HepG2 (cell line): ENCODE measurements at regions not wholly inside any gene's neighbourhood (a gene's known extent, or its start where the extent isn't known, plus 50 kb on each side); places are given as distances from the start of the nearest gene placed in this dataset.

Experiments
- ATAC-seq: fragments of 200-7000 bp; cut with Tn5 transposase; 3 replicates; pipeline ENCODE4 v1.9.1; 2020; ENCODE audit warnings: mild to moderate bottlenecking, moderate library complexity
- BruUV-seq: library from RNA; stranded (reverse); fragments of 400-500 nt; replicated peaks from 2 replicates; lab custom pipeline; 2021; lab: Mats Ljungman, UMichigan
- CTCF ChIA-PET: fragments of 300-600 bp; formaldehyde crosslinking; extraction: SDS; loops from one replicate; lab custom pipeline; 2021; ENCODE audit warnings: low total read pairs, inconsistent platforms, low intra/inter-chr PET ratio; lab: Yijun Ruan, JAX
- POLR2A ChIA-PET: fragments of 350-600 bp; sonication (Branson Sonifier 250); formaldehyde crosslinking; loops from one replicate; lab custom pipeline; 2020; ENCODE audit warnings: antibody characterized with exemption, inconsistent platforms; lab: Yijun Ruan, JAX
- DNase-seq: peaks from one replicate; pipeline ENCODE4 v3.0.0-alpha.2; 2015; ENCODE audit warnings: low spot score
- FAIRE-seq: peaks from 3 replicates; lab custom pipeline; 2011; peaks lifted over from hg19 to GRCh38; lab: Jason Lieb, UNC
- H2AFZ ChIP-seq: one replicate; pipeline ENCODE4 v1.6.1; 2011; ENCODE audit warnings: low read length, inconsistent platforms
- H3K27ac ChIP-seq: fragments of 300-600 bp; 3 replicates; pipeline ENCODE4 v1.8.0; 2011; ENCODE audit warnings: mixed run types, mild to moderate bottlenecking, mixed read lengths, low read length, inconsistent platforms; ENCODE audit not compliant: insufficient read depth; ENCODE audit errors: extremely low read length
- H3K27me3 ChIP-seq, 2 experiments: fragments of 200-600 bp in 1 of 2; 2 replicates in 1 of 2; 3 replicates in 1 of 2; pipeline versions ENCODE4 v1.6.0 to v1.8.0; 2011; ENCODE audit warnings: low read length in 2 of 2, mild to moderate bottlenecking in 2 of 2, moderate library complexity in 2 of 2, inconsistent platforms in 1 of 2; ENCODE audit not compliant: insufficient read depth in 2 of 2, control insufficient read depth in 1 of 2
- H3K36me3 ChIP-seq, 2 experiments: fragments of 200-600 bp in 1 of 2; replicated peaks in 1 of 2; 2 replicates in 1 of 2; 3 replicates in 1 of 2; pipeline versions ENCODE4 v1.5.1 to v1.8.0; 2011; ENCODE audit warnings: low read length in 2 of 2, inconsistent platforms in 1 of 2; ENCODE audit not compliant: insufficient read depth in 2 of 2, control insufficient read depth in 1 of 2
- H3K4me1 ChIP-seq: 2 replicates; pipeline ENCODE4 v1.5.1; 2012; ENCODE audit warnings: low read length, inconsistent platforms; ENCODE audit not compliant: insufficient read depth
- H3K4me2 ChIP-seq: 2 replicates; pipeline ENCODE4 v1.6.0; 2011; ENCODE audit warnings: low read depth, low read length, inconsistent platforms
- H3K4me3 ChIP-seq, 3 experiments: fragments of 200-600 bp in 1 of 3; sonication (generic), shearing (Covaris generic) in 1 of 3; replicated peaks in 1 of 3; 2 replicates each; pipeline ENCODE4 v1.5.1; 2011 to 2016; ENCODE audit warnings: low read length in 3 of 3, inconsistent platforms in 2 of 3, low read depth in 2 of 3, mild to moderate bottlenecking in 2 of 3, control low read depth in 1 of 3, mixed read lengths in 1 of 3; ENCODE audit not compliant: insufficient read depth in 1 of 3
- H3K79me2 ChIP-seq: one replicate; pipeline ENCODE4 v1.6.1; 2011; ENCODE audit warnings: low read length, inconsistent platforms; ENCODE audit not compliant: insufficient read depth
- H3K9ac ChIP-seq: 2 replicates; pipeline ENCODE4 v1.6.0; 2011; ENCODE audit warnings: mild to moderate bottlenecking, low read depth, low read length, inconsistent platforms; ENCODE audit not compliant: insufficient read depth
- H3K9me3 ChIP-seq: 2 replicates; pipeline ENCODE4 v1.5.1; 2012; ENCODE audit warnings: mild to moderate bottlenecking, low read length
- H4K20me1 ChIP-seq: 2 replicates; pipeline ENCODE4 v1.6.0; 2011; ENCODE audit warnings: inconsistent platforms, mild to moderate bottlenecking, low read length, moderate library complexity; ENCODE audit not compliant: insufficient read depth
- GATAD2A ChIP-seq: IDR thresholded peaks from 2 replicates; pipeline ENCODE4 v1.6.1; 2016
- GLI4 ChIP-seq: sonication (generic); formaldehyde crosslinking; IDR thresholded peaks from 2 replicates; pipeline ENCODE4 v1.5.1; 2020; ENCODE audit warnings: missing genetic modification reagents, mild to moderate bottlenecking, moderate library complexity, borderline replicate concordance
- U2AF1 ChIP-seq: fragments of 200-400 bp; formaldehyde crosslinking; optimal IDR thresholded peaks from 2 replicates; pipeline ENCODE3; 2017; ENCODE audit warnings: mild to moderate bottlenecking, low read depth, low read length
- ZNF235 ChIP-seq: sonication (generic); formaldehyde crosslinking; IDR thresholded peaks from 2 replicates; pipeline ENCODE4 v1.8.1; 2023; ENCODE audit warnings: mild to moderate bottlenecking, missing genetic modification reagents, borderline replicate concordance
- ZNF572 ChIP-seq: sonication (generic); formaldehyde crosslinking; IDR thresholded peaks from 2 replicates; pipeline ENCODE4 v1.5.1; 2020; ENCODE audit warnings: mild to moderate bottlenecking, missing genetic modification reagents
- ZNF605 ChIP-seq: sonication (generic); formaldehyde crosslinking; IDR thresholded peaks from 2 replicates; pipeline ENCODE4 v1.8.0; 2022; ENCODE audit warnings: mild to moderate bottlenecking, missing genetic modification reagents
- ZNF775 ChIP-seq: sonication (generic); formaldehyde crosslinking; IDR thresholded peaks from 2 replicates; pipeline ENCODE4 v1.4.0; 2020; ENCODE audit warnings: missing genetic modification reagents, mild to moderate bottlenecking, moderate library complexity, borderline replicate concordance
- WGBS: methylation state at CpG from one replicate; pipeline ENCODE4 v1.1.6; 2017; ENCODE audit warnings: low lambda C conversion rate; 5-methylcytosine and 5-hydroxymethylcytosine counted together
- in situ Hi-C: cut with HindIII; loops from 2 replicates; pipeline ENCODE4 v1.10.0; 2017; ENCODE audit warnings: low pct_unique_long_range_greater_than_20kb; ENCODE audit not compliant: extremely low pct_ligation_motif_present
- intact Hi-C: fragments of 100-400 bp; cut with micrococcal nuclease; formaldehyde crosslinking; loops from one replicate; pipeline ENCODE4 v1.10.0; 2022; ENCODE audit not compliant: unreplicated experiment

GRCh38 chr1:60727552-60727951 is 354.8 kb upstream of the NFIA start (continued):
- TF ChIP-seq ZNF572 (CRISPR knock-in tag): no peak
- TF ChIP-seq ZNF605: no peak

GRCh38 chr1:60716472-60716871 is 365.9 kb upstream of the NFIA start:
- no peaks in the 10 kb centered on the region for H4K20me1 ChIP-seq
- intact Hi-C loops: no loop called here
- DNase-seq (no peak), ATAC-seq (no peak), FAIRE-seq (no peak)
- H3K27ac ChIP-seq: no peak overlapping the region
- H3K4me1 ChIP-seq: no peaks in the 10 kb centered on the region
- CTCF ChIA-PET: no interaction called here
- TF ChIP-seq ZNF235 (CRISPR knock-in tag): no peak
- H3K9me3 ChIP-seq: 0 out of 2 replicates have a peak, but pooled peaks cover 3% of the 10 kb centered on the region
- H3K4me2 ChIP-seq: no peak overlapping the region
- no peak overlapping the region for H3K9ac ChIP-seq
- no peak overlapping the region for H2AFZ ChIP-seq
- 32% methylated on average over 3 of the region's 3 CpGs for WGBS
- in situ Hi-C loops: no loop called here
- H3K4me3 ChIP-seq: no peak overlapping the region
- H3K79me2 ChIP-seq: no peaks in the 10 kb centered on the region
- no peaks in the 10 kb centered on the region for H3K36me3 ChIP-seq
- BruUV-seq: no TSS peak
- no peaks in the 10 kb centered on the region for H3K27me3 ChIP-seq
- POLR2A ChIA-PET: no interaction called here

DNA sequence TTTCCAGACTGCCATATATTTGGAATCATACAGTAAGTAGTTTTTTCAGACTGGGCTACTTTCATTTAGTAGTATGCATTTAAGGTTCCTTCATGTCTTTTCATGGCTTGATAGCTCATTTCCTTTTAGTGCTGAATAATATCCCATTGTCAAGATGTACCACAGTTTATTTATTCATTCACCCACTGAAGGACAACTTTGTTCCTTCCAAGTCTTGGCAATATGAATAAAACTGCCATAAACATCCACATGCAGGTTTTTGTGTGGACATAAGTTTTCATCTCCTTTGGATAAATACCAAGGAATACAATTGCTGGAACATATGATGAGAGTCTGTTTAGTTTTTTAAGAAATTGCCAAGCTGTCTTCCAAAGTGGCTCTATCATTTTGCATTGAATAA is 366.4 kb upstream of the NFIA start:
- BruUV-seq: no TSS peak
- Histone ChIP-seq H3K4me3 (no peak overlapping the region), H4K20me1 (no peaks in the 10 kb centered on the region)
- TF ChIP-seq GLI4 (CRISPR knock-in tag) (no peak), U2AF1 (no peak), GATAD2A (no peak), ZNF775 (no peak)
- TF ChIP-seq, all 625 proteins: peak for 0
- Histone ChIP-seq H3K4me1 (no peaks in the 10 kb centered on the region), H3K9me3 (no peaks in the 10 kb centered on the region), H3K79me2 (no peaks in the 10 kb centered on the region), H2AFZ (no peak overlapping the region), H3K9ac (no peak overlapping the region), H3K27ac (no peak overlapping the region), H3K27me3 (no peaks in the 10 kb centered on the region), H3K36me3 (no peaks in the 10 kb centered on the region), H3K4me2 (no peak overlapping the region)
- CTCF ChIA-PET: no interaction called here
- in situ Hi-C loops (no loop called here), intact Hi-C loops (no loop called here)
- FAIRE-seq (no peak), ATAC-seq (no peak), DNase-seq (no peak)
- POLR2A ChIA-PET: no interaction called here
